DOHH2 (cell line): ENCODE measurements at regions not wholly inside any gene's neighbourhood (a gene's known extent, or its start where the extent isn't known, plus 50 kb on each side); places are given as distances from the start of the nearest gene placed in this dataset.

Experiments
- H3F3A ChIP-seq: fragments of 200-600 bp; sonication (generic), shearing (Covaris generic); 2 replicates; pipeline ENCODE4 v1.6.0; 2016; ENCODE audit warnings: antibody characterized with exemption, mild to moderate bottlenecking; ENCODE audit not compliant: control insufficient read depth, insufficient read depth
- H3K27ac ChIP-seq: fragments of 200-600 bp; sonication (generic); 2 replicates; pipeline ENCODE4 v1.5.1; 2014; ENCODE audit warnings: low read depth, mild to moderate bottlenecking, low read length, moderate library complexity
- H3K27me3 ChIP-seq: fragments of 200-600 bp; sonication (generic); 2 replicates; pipeline ENCODE4 v1.6.1; 2014; ENCODE audit warnings: mild to moderate bottlenecking, low read length, mixed read lengths; ENCODE audit not compliant: control insufficient read depth
- H3K36me3 ChIP-seq: fragments of 200-600 bp; sonication (generic); 2 replicates; pipeline ENCODE4 v1.6.1; 2014; ENCODE audit warnings: mild to moderate bottlenecking, low read length, moderate library complexity, mixed read lengths; ENCODE audit not compliant: control insufficient read depth
- H3K4me1 ChIP-seq: fragments of 200-600 bp; sonication (generic); 2 replicates; pipeline ENCODE4 v1.6.1; 2014; ENCODE audit warnings: mild to moderate bottlenecking, low read length, mixed read lengths; ENCODE audit not compliant: control insufficient read depth
- H3K4me2 ChIP-seq: fragments of 200-600 bp; sonication (generic); 2 replicates; pipeline ENCODE4 v1.6.0; 2014; ENCODE audit warnings: mild to moderate bottlenecking, low read length, moderate library complexity
- H3K4me3 ChIP-seq: fragments of 200-600 bp; sonication (generic); 2 replicates; pipeline ENCODE4 v1.5.1; 2014; ENCODE audit warnings: mild to moderate bottlenecking, low read length, mixed read lengths
- H3K79me2 ChIP-seq: fragments of 200-600 bp; sonication (generic); 2 replicates; pipeline ENCODE4 v1.6.1; 2014; ENCODE audit warnings: mild to moderate bottlenecking, low read length, mixed read lengths; ENCODE audit not compliant: control insufficient read depth
- H3K9me2 ChIP-seq: fragments of 200-600 bp; sonication (generic); replicated peaks from 2 replicates; pipeline ENCODE4 v1.6.1; 2014; ENCODE audit warnings: mild to moderate bottlenecking, low read length, mixed read lengths; ENCODE audit not compliant: control insufficient read depth
- H3K9me3 ChIP-seq: fragments of 200-600 bp; sonication (generic); 2 replicates; pipeline ENCODE4 v1.6.1; 2014; ENCODE audit warnings: antibody characterized with exemption, low read length, mixed read lengths; ENCODE audit not compliant: control insufficient read depth, insufficient read depth
- H4K20me1 ChIP-seq: fragments of 200-600 bp; sonication (generic); 2 replicates; pipeline ENCODE4 v1.6.0; 2014; ENCODE audit warnings: low read depth, mild to moderate bottlenecking, antibody characterized with exemption, low read length, moderate library complexity; ENCODE audit not compliant: control insufficient read depth, insufficient read depth
- EZH2phosphoT487 ChIP-seq: fragments of 200-600 bp; sonication (generic); IDR thresholded peaks from 2 replicates; pipeline ENCODE4 v1.6.1; 2017; ENCODE audit warnings: borderline replicate concordance, mild to moderate bottlenecking, antibody characterized with exemption, low read length, moderate library complexity, mixed read lengths
- TF ChIP-seq, protein P1 (sequence below): fragments of 200-600 bp; sonication (generic); IDR thresholded peaks from one replicate; pipeline ENCODE4 v1.5.1; 2014; ENCODE audit warnings: antibody characterized with exemption, mild to moderate bottlenecking, low read depth, low read length; ENCODE audit not compliant: poor library complexity, severe bottlenecking

DNA sequence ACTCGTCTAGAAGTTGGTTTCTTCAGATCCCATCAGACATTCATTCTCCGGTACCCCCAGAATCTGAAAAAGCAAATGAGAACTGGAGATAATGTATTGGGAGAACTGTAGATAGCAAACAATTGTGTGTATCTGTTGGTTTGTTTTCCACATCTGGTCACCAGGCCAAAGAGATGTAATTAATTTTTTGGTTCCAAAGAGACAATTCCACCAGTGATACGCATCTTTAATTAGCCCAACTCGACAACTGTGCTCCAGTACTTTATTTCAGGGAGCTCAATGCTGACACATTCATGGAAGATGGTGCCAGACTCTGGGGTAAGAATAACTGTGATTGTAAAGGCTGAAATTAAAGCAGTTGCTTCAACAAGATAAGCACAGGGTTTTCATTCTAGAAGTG, 74.5 kb downstream of the NPTX2 start:
- Histone ChIP-seq H4K20me1 (no peaks in the 10 kb centered on the region), H3K27ac (no peak overlapping the region), H3K9me2 (no peaks in the 10 kb centered on the region; the same call in 1 of the 2 replicates), H3K4me3 (no peak overlapping the region), H3K36me3 (no peaks in the 10 kb centered on the region), H3K79me2 (no peaks in the 10 kb centered on the region), H3K4me1 (no peaks in the 10 kb centered on the region), H3K9me3 (peaks cover 27% of the 10 kb centered on the region), H3F3A (no peaks in the 10 kb centered on the region), H3K4me2 (no peak overlapping the region), H3K27me3 (0 out of 2 replicates have a peak, but pooled peaks cover under 1% of the 10 kb centered on the region)
- TF ChIP-seq, protein P1, sequence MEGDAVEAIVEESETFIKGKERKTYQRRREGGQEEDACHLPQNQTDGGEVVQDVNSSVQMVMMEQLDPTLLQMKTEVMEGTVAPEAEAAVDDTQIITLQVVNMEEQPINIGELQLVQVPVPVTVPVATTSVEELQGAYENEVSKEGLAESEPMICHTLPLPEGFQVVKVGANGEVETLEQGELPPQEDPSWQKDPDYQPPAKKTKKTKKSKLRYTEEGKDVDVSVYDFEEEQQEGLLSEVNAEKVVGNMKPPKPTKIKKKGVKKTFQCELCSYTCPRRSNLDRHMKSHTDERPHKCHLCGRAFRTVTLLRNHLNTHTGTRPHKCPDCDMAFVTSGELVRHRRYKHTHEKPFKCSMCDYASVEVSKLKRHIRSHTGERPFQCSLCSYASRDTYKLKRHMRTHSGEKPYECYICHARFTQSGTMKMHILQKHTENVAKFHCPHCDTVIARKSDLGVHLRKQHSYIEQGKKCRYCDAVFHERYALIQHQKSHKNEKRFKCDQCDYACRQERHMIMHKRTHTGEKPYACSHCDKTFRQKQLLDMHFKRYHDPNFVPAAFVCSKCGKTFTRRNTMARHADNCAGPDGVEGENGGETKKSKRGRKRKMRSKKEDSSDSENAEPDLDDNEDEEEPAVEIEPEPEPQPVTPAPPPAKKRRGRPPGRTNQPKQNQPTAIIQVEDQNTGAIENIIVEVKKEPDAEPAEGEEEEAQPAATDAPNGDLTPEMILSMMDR: no peak
- no peak for TF ChIP-seq EZH2phosphoT487

DNA sequence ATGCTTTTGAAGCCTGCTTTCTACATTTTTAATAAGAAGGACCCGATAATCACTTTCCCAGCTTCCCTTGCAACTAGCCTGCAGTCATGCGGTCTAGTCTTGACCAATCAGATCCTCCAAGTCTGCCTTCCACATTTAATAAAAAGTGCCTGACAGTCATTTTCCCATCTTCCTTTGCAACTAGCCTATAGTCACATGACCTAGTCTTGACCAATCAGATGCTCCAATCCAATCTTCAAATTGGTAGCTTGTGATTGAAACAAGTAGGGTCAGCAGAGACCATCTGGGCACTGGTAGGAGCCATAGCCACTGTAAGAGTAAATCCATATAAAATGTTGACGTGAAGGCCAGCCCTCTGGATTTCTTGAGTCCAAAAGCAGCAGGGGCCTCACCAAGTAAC, 80.0 kb downstream of the NPTX2 start:
- H4K20me1 ChIP-seq: no peaks in the 10 kb centered on the region
- no peak overlapping the region for H3K4me3 ChIP-seq
- TF ChIP-seq EZH2phosphoT487: no peak
- TF ChIP-seq, protein P1: no peak
- H3K79me2 ChIP-seq: no peaks in the 10 kb centered on the region
- H3F3A ChIP-seq: peaks cover 11% of the 10 kb centered on the region
- H3K27ac ChIP-seq: no peak overlapping the region
- no peaks in the 10 kb centered on the region for H3K36me3 ChIP-seq
- H3K4me2 ChIP-seq: no peak overlapping the region
- H3K9me2 ChIP-seq: no peaks in the 10 kb centered on the region
- peaks cover 32% of the 10 kb centered on the region for H3K4me1 ChIP-seq
- peaks cover 26% of the 10 kb centered on the region for H3K9me3 ChIP-seq
- no peaks in the 10 kb centered on the region for H3K27me3 ChIP-seq

DNA sequence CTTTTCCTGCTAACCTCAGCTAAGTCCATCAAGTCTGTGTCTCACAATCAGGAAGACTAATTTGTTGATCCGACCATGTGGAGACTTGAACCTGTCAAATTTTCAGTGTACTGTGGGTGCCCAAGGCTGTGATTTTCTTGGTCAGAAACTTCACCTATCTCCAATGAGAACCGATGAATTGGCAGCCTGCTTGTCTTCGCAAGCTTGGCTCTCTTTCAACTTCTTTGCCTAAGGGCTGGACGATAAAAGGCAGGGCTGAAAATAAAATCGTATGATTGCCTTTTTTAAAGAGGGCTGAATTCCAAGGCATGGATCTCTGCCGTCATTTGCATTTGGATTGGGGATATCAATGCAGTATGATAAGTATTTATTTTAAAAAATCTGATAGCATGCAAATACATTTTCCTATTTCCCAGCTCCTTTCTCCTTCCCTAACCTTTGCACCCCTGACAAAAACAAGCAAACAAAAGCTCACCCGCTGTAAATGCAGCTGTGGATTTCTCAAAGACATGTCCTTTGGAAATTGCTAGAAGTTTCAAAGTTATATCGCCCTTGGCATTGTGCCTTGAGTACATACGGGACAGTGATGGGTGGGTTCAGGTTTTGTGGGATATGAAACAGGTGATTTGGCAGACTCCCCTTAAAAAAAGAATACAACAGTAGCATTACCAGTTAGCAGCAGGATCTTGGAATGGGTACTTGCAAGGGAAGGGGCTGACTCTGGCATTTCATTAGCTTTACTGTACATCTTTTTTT, 80.6 kb downstream of the NPTX2 start:
- TF ChIP-seq, protein P1: no peak
- no peak for TF ChIP-seq EZH2phosphoT487
- Histone ChIP-seq H3K4me2 (no peak overlapping the region), H3K27me3 (no peaks in the 10 kb centered on the region), H3K4me1 (peaks cover 38% of the 10 kb centered on the region), H3K9me3 (peaks cover 22% of the 10 kb centered on the region), H3K27ac (no peak overlapping the region), H3K36me3 (no peaks in the 10 kb centered on the region), H3K4me3 (no peak overlapping the region), H4K20me1 (no peaks in the 10 kb centered on the region), H3K9me2 (no peaks in the 10 kb centered on the region), H3K79me2 (no peaks in the 10 kb centered on the region), H3F3A (peaks cover 14% of the 10 kb centered on the region)
